ENCODE measurements at regions not wholly inside any gene's neighbourhood (a gene's known extent, or its start where the extent isn't known, plus 50 kb on each side); places are given as distances from the start of the nearest gene placed in this dataset.

- peaks cover 4% of the 10 kb centered on the region for H3K9me3 ChIP-seq
- peaks cover 0 to 3% of the 10 kb centered on the region in 2 donors for H3K4me1 ChIP-seq (ENCODE audit: control insufficient read depth in 1 of 2, low read depth in 2 of 2)
- TF ChIP-seq CTCF (IDR thresholded peaks at IDR 0.05), result no peak
- H3K4me3 ChIP-seq, result no peak overlapping the region
- H3K27ac ChIP-seq, result no peak overlapping the region
- H3K36me3 ChIP-seq, result no peaks in the 10 kb centered on the region
- DNase-seq (ENCODE audit: low spot score), result no peak
- H3K27me3 ChIP-seq (replicated peaks; ENCODE audit: insufficient read depth), result no peaks in the 10 kb centered on the region
- no peak for ATAC-seq (ENCODE audit: insufficient number of reproducible peaks, low FRiP score, low read depth)
Measured at GRCh38 chr2:6177811-6178210, 485.6 kb downstream of the SOX11 start.

GRCh38 chr2:6181525-6181924, 489.3 kb downstream of the SOX11 start:
- no peak for TF ChIP-seq CTCF (IDR thresholded peaks at IDR 0.05)
- H3K27ac ChIP-seq, result no peak overlapping the region

GRCh38 chr2:6181926-6182325, 489.7 kb downstream of the SOX11 start:
- Histone ChIP-seq H3K4me1 (ENCODE audit: control insufficient read depth in 1 of 2, low read depth in 2 of 2) (peaks cover 0 to 3% of the 10 kb centered on the region in 2 donors), H3K9me3 (no peaks in the 10 kb centered on the region), H3K27me3 (replicated peaks; ENCODE audit: insufficient read depth) (no peaks in the 10 kb centered on the region), H3K4me3 (no peak overlapping the region), H3K36me3 (no peaks in the 10 kb centered on the region), H3K27ac (no peak overlapping the region)
- no peak for ATAC-seq (ENCODE audit: insufficient number of reproducible peaks, low FRiP score, low read depth)
- no peak for DNase-seq (ENCODE audit: low spot score)
- no peak for TF ChIP-seq CTCF (IDR thresholded peaks at IDR 0.05)

More at GRCh38 chr2:6181525-6181924, 489.3 kb downstream of the SOX11 start:
- Histone ChIP-seq H3K4me3 (no peak overlapping the region), H3K36me3 (no peaks in the 10 kb centered on the region), H3K4me1 (ENCODE audit: control insufficient read depth in 1 of 2, low read depth in 2 of 2) (peaks cover 0 to 3% of the 10 kb centered on the region in 2 donors), H3K27me3 (replicated peaks; ENCODE audit: insufficient read depth) (no peaks in the 10 kb centered on the region), H3K9me3 (no peaks in the 10 kb centered on the region)
- no peak for ATAC-seq (ENCODE audit: insufficient number of reproducible peaks, low FRiP score, low read depth)
- no peak for DNase-seq (ENCODE audit: low spot score)

- H3K9me3 ChIP-seq, result no peaks in the 10 kb centered on the region
Measured at GRCh38 chr2:6183226-6183625, 491.0 kb downstream of the SOX11 start.

GRCh38 chr2:6184532-6185292, 492.5 kb downstream of the SOX11 start:
- no peak overlapping the region for H3K4me3 ChIP-seq
- no peak for ATAC-seq (ENCODE audit: insufficient number of reproducible peaks, low FRiP score, low read depth)
- no peaks in the 10 kb centered on the region for H3K27me3 ChIP-seq (replicated peaks; ENCODE audit: insufficient read depth)
- peaks cover 0 to 7% of the 10 kb centered on the region in 2 donors for H3K4me1 ChIP-seq (ENCODE audit: control insufficient read depth in 1 of 2, low read depth in 2 of 2)
- H3K27ac ChIP-seq, result no peak overlapping the region
- no peak for TF ChIP-seq CTCF (IDR thresholded peaks at IDR 0.05)
- no peaks in the 10 kb centered on the region for H3K9me3 ChIP-seq
- no peaks in the 10 kb centered on the region for H3K36me3 ChIP-seq
- DNase-seq (ENCODE audit: low spot score), result no peak

More at GRCh38 chr2:6183226-6183625, 491.0 kb downstream of the SOX11 start:
- DNase-seq (ENCODE audit: low spot score), result no peak
- H3K4me1 ChIP-seq (ENCODE audit: control insufficient read depth in 1 of 2, low read depth in 2 of 2), result peaks cover 0 to 7% of the 10 kb centered on the region in 2 donors
- H3K27me3 ChIP-seq (replicated peaks; ENCODE audit: insufficient read depth), result no peaks in the 10 kb centered on the region
- no peak for TF ChIP-seq CTCF (IDR thresholded peaks at IDR 0.05)
- ATAC-seq (ENCODE audit: insufficient number of reproducible peaks, low FRiP score, low read depth), result no peak
- H3K4me3 ChIP-seq, result no peak overlapping the region
- no peaks in the 10 kb centered on the region for H3K36me3 ChIP-seq
- H3K27ac ChIP-seq, result no peak overlapping the region
